Osteoblast (primary cell): ENCODE measurements at regions not wholly inside any gene's neighbourhood (a gene's known extent, or its start where the extent isn't known, plus 50 kb on each side); places are given as distances from the start of the nearest gene placed in this dataset.
"Not testable (repeated sequence)": the region's sequence is repeated elsewhere in the genome, so short reads cannot be mapped to it uniquely, and the experiment has no call there.

ENCODE experiments used
- DNase-seq: peaks from one replicate; pipeline ENCODE4 v3.0.0; 2011; ENCODE audit warnings: low spot score, mixed read lengths; ENCODE audit not compliant: insufficient read length; ENCODE audit errors: missing footprints
- H2AFZ ChIP-seq: 2 replicates; pipeline ENCODE4 v1.6.0; 2011; ENCODE audit warnings: mild to moderate bottlenecking, low read length
- H3K27ac ChIP-seq: 2 replicates; pipeline ENCODE4 v1.5.1; 2011; ENCODE audit warnings: mild to moderate bottlenecking, low read depth, low read length, moderate library complexity
- H3K27me3 ChIP-seq: 2 replicates; pipeline ENCODE4 v1.6.0; 2012; ENCODE audit warnings: mild to moderate bottlenecking, control low read depth, inconsistent platforms, low read length, moderate library complexity; ENCODE audit not compliant: insufficient read depth
- H3K36me3 ChIP-seq: 2 replicates; pipeline ENCODE4 v1.5.1; 2011; ENCODE audit warnings: mild to moderate bottlenecking, low read length, control low read depth, moderate library complexity; ENCODE audit not compliant: insufficient read depth
- H3K4me1 ChIP-seq: 2 replicates; pipeline ENCODE4 v1.5.1; 2011; ENCODE audit warnings: mild to moderate bottlenecking, low read length, control low read depth, moderate library complexity; ENCODE audit not compliant: insufficient read depth
- H3K4me2 ChIP-seq: 2 replicates; pipeline ENCODE4 v1.6.0; 2011; ENCODE audit warnings: mild to moderate bottlenecking, low read length; ENCODE audit not compliant: insufficient read depth
- H3K4me3 ChIP-seq: fragments of 200-600 bp; sonication (generic); 3 replicates; pipeline ENCODE4 v1.5.1; 2012; ENCODE audit warnings: mild to moderate bottlenecking, low read length, inconsistent platforms; ENCODE audit not compliant: insufficient read depth
- H3K79me2 ChIP-seq: 2 replicates; pipeline ENCODE4 v1.6.0; 2012; ENCODE audit warnings: mild to moderate bottlenecking, low read length, control low read depth, inconsistent platforms; ENCODE audit not compliant: insufficient read depth
- H3K9me3 ChIP-seq: 2 replicates; pipeline ENCODE4 v1.5.1; 2011; ENCODE audit warnings: low read depth, low read length, control low read depth
- H4K20me1 ChIP-seq: 2 replicates; pipeline ENCODE4 v1.6.0; 2012; ENCODE audit warnings: mild to moderate bottlenecking, low read length, control low read depth; ENCODE audit not compliant: insufficient read depth
- TF ChIP-seq, protein P1 (sequence below): IDR thresholded peaks from 2 replicates; pipeline ENCODE4 v1.5.1; 2011; ENCODE audit warnings: mild to moderate bottlenecking, low read depth, low read length, moderate library complexity; ENCODE audit errors: extremely low read depth

DNA sequence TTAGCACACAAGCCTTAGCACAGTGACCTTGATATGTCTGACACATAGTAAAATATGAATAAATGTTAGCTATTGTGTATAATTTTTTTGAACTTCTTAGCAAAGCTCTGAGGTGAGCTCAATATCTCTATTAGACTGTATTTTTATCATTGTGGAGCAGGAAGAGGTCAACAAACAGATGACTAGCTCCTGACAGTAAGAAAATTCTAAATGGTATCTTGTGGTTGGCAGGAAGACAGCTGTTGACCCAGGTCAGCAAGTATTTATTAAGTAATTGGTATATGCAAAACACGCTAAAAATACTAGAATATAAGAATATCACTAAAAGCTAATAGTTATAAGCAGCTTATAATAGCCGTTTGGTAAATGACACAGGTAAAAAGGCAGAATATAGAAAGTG is 77.5 kb upstream of the MARCKS start:
- no peak overlapping the region for H3K4me2 ChIP-seq
- H2AFZ ChIP-seq, result no peak overlapping the region
- H3K79me2 ChIP-seq, result no peaks in the 10 kb centered on the region
- no peaks in the 10 kb centered on the region for H3K27me3 ChIP-seq
- no peak overlapping the region for H3K27ac ChIP-seq
- no peaks in the 10 kb centered on the region for H3K9me3 ChIP-seq
- H3K4me3 ChIP-seq, result no peak overlapping the region
- TF ChIP-seq, protein P1, sequence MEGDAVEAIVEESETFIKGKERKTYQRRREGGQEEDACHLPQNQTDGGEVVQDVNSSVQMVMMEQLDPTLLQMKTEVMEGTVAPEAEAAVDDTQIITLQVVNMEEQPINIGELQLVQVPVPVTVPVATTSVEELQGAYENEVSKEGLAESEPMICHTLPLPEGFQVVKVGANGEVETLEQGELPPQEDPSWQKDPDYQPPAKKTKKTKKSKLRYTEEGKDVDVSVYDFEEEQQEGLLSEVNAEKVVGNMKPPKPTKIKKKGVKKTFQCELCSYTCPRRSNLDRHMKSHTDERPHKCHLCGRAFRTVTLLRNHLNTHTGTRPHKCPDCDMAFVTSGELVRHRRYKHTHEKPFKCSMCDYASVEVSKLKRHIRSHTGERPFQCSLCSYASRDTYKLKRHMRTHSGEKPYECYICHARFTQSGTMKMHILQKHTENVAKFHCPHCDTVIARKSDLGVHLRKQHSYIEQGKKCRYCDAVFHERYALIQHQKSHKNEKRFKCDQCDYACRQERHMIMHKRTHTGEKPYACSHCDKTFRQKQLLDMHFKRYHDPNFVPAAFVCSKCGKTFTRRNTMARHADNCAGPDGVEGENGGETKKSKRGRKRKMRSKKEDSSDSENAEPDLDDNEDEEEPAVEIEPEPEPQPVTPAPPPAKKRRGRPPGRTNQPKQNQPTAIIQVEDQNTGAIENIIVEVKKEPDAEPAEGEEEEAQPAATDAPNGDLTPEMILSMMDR, result no peak
- H3K4me1 ChIP-seq, result peaks cover 3% of the 10 kb centered on the region
- no peaks in the 10 kb centered on the region for H3K36me3 ChIP-seq
- DNase-seq, result no peak
- no peaks in the 10 kb centered on the region for H4K20me1 ChIP-seq

DNA sequence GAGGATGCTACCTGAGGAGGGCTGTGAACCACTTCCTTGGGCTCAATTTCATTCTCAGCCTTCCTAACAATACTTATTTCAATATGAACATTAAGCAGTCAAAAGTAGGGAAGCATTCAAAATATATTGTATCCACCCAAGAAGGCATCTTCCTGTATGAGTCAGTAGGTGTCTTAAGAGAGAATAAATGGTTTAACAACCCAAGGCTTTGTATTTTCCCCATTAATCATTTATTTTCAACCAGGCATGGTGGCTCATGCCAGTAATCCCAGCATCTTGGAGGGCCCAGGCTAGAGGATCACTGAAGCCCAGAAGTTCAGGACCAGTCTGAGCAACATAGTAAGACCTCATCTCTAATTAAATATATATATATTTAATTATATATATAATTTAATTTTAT is 74.5 kb upstream of the MARCKS start:
- Histone ChIP-seq H3K27ac (no peak overlapping the region), H3K36me3 (no peaks in the 10 kb centered on the region)

DNA sequence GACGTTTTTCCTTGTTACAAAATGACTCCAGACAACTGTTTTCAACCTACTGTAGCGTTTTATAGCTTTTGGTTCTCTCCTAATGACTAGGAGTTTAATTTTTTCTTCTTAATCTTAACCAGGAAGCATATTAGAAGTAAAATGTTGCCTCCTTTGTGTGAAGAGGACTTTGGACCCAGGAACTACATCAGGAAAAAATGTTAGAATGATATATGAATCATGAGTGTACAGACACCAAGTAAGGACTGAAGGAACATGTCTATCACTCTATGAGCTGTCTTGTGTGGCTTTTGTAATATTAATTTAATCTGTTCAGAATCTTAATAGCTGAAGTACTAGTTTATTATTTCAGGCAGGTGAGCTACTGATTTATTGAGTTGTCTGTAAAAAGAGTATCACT is 71.0 kb upstream of the MARCKS start:
- H4K20me1 ChIP-seq, result no peaks in the 10 kb centered on the region
- TF ChIP-seq, protein P1, result no peak
- no peak overlapping the region for H3K27ac ChIP-seq
- H3K9me3 ChIP-seq, result no peaks in the 10 kb centered on the region
- H3K4me1 ChIP-seq, result peaks cover 9% of the 10 kb centered on the region
- H3K27me3 ChIP-seq, result no peaks in the 10 kb centered on the region
- no peak overlapping the region for H2AFZ ChIP-seq
- peak; percentile 26 for DNase-seq
- no peaks in the 10 kb centered on the region for H3K36me3 ChIP-seq
- H3K4me2 ChIP-seq, result no peak overlapping the region
- H3K79me2 ChIP-seq, result no peaks in the 10 kb centered on the region
- H3K4me3 ChIP-seq, result no peak overlapping the region

More for the DNA sequence above, 74.5 kb upstream of the MARCKS start:
- H3K27me3 ChIP-seq, result no peaks in the 10 kb centered on the region
- no peaks in the 10 kb centered on the region for H3K9me3 ChIP-seq
- TF ChIP-seq, protein P1, result no peak
- no peak overlapping the region for H3K4me3 ChIP-seq
- no peak overlapping the region for H2AFZ ChIP-seq
- no peak overlapping the region for H3K4me2 ChIP-seq
- H3K4me1 ChIP-seq, result no peaks in the 10 kb centered on the region
- no peak for DNase-seq
- H3K79me2 ChIP-seq, result no peaks in the 10 kb centered on the region
- H4K20me1 ChIP-seq, result no peaks in the 10 kb centered on the region

DNA sequence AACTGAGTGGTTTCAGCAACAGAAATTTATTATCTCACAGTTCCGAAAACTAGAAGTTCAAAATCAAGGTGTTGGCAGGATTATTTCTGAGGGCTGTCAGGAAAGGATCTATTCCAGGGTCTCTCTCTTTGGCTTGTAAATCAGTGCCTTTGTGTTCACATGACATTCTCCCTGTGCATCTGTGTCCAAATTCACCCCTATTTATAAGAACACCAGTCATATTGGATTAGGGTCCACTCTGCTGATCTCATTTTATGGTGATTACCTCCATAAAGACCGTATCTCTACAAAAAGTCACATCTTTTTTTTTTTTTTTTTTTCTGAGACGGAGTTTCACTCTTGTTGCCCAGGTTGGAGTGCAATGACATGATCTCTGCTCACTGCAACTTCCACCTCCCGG is 68.6 kb upstream of the MARCKS start:
- Histone ChIP-seq H3K27ac (no peak overlapping the region), H3K4me1 (peaks cover 9% of the 10 kb centered on the region), H2AFZ (no peak overlapping the region), H3K79me2 (no peaks in the 10 kb centered on the region), H3K4me2 (no peak overlapping the region), H4K20me1 (no peaks in the 10 kb centered on the region), H3K4me3 (no peak overlapping the region), H3K27me3 (no peaks in the 10 kb centered on the region), H3K9me3 (no peaks in the 10 kb centered on the region), H3K36me3 (no peaks in the 10 kb centered on the region)
- TF ChIP-seq, protein P1, result no peak
- peak; percentile 32 for DNase-seq

DNA sequence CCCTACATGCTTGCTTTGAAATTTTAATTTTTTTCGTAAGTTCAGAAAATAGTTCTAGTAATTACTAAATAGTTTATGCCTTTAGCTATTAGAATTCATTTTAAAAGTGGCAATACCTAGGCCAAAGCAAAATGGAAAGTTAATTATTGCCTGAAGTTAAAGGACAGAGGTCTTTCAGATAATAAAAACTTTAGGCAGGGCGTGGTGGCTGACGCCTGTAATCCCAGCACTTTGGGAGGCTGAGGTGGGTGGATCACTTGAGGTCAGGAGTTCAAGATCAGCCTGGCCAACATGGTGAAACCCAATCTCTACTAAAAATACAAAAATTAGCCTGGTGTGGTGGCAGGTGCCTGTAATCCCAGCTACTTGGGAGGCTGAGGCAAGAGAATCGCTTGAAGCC is 65.9 kb upstream of the MARCKS start:
- not testable (repeated sequence) for H3K4me2 ChIP-seq, H4K20me1 ChIP-seq, H3K79me2 ChIP-seq, H3K4me1 ChIP-seq, H3K36me3 ChIP-seq, H3K9me3 ChIP-seq, H3K4me3 ChIP-seq, H3K27ac ChIP-seq, DNase-seq, H3K27me3 ChIP-seq
- H2AFZ ChIP-seq, result peak overlapping the region; percentile 39

DNA sequence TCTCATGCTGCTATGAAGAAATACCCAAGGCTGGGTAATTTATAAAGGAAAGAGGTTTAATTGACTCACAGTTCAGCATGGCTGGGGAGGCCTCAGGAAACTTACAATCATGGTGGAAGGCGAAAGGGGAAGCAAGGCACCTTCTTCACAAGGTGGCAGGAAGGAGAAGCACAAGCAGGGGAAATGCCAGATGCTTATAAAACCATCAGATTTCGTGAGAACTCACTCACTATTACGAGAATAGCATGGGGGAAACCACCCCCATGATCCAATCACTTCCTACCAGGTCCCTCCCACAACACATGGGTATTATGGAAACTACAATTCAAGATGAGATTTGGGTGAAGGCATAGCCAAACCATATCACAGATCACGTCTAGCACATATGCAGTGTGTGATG is 61.8 kb upstream of the MARCKS start:
- H3K36me3 ChIP-seq, H3K4me2 ChIP-seq: not testable (repeated sequence)

More for the DNA sequence above, 61.8 kb upstream of the MARCKS start:
- H3K9me3 ChIP-seq, H3K4me3 ChIP-seq, H2AFZ ChIP-seq, H3K79me2 ChIP-seq, H3K27me3 ChIP-seq, H3K27ac ChIP-seq, H3K4me1 ChIP-seq, DNase-seq, H4K20me1 ChIP-seq: not testable (repeated sequence)
